ENCODE measurements at regions not wholly inside any gene's neighbourhood (a gene's known extent, or its start where the extent isn't known, plus 50 kb on each side); places are given as distances from the start of the nearest gene placed in this dataset.

GRCh38 chr14:97206916-97207315, 409.7 kb downstream of the VRK1 start:
- no peak for TF ChIP-seq CTCF (IDR thresholded peaks at IDR 0.05)
- no peak for TF ChIP-seq POLR2A (IDR thresholded peaks at IDR 0.05)
- no peak for TF ChIP-seq POLR2AphosphoS5 (IDR thresholded peaks at IDR 0.05)

All from breast epithelium (tissue), 3 donors.